Esophagus muscularis mucosa (tissue), 4 donors: ENCODE measurements at regions not wholly inside any gene's neighbourhood (a gene's known extent, or its start where the extent isn't known, plus 50 kb on each side); places are given as distances from the start of the nearest gene placed in this dataset.

Source experiments
- DNase-seq: peaks from one replicate; pipeline ENCODE4 v3.0.0-alpha.2; 2017; ENCODE audit errors: extremely low spot score
- H3K27ac ChIP-seq, 4 donors: fragments of 200-600 bp; sonication (generic); replicated peaks in 1 of 4; 1 replicate in 3 of 4; 2 replicates in 1 of 4; pipeline ENCODE4 v1.5.1; 2016 to 2019; ENCODE audit warnings: mild to moderate bottlenecking in 1 of 4
- H3K27me3 ChIP-seq, 4 donors: fragments of 200-600 bp; sonication (generic); one replicate each; pipeline versions ENCODE4 v1.5.1 to v1.6.0; 2016 to 2019
- H3K36me3 ChIP-seq, 4 donors: fragments of 200-600 bp; sonication (generic); one replicate each; pipeline ENCODE4 v1.5.1; 2016 to 2019
- H3K4me1 ChIP-seq, 4 donors: fragments of 200-600 bp; sonication (generic); one replicate each; pipeline ENCODE4 v1.5.1; 2016 to 2019
- H3K4me3 ChIP-seq, 4 donors: fragments of 200-600 bp; sonication (generic); 1 replicate in 2 of 4; 2 replicates in 2 of 4; pipeline ENCODE4 v1.5.1; 2016 to 2019; ENCODE audit warnings: mild to moderate bottlenecking in 4 of 4, moderate library complexity in 1 of 4
- H3K9me3 ChIP-seq, 4 donors: fragments of 200-600 bp; sonication (generic); 1 replicate in 3 of 4; 2 replicates in 1 of 4; pipeline ENCODE4 v1.5.1; 2016 to 2019
- CTCF ChIP-seq, 3 experiments: fragments of 200-600 bp in 2 of 3; fragments of 450-650 bp in 1 of 3; sonication (generic) in 2 of 3; IDR thresholded peaks; one replicate each; pipeline ENCODE4 v1.5.1; 2017 to 2019; ENCODE audit warnings: antibody characterized with exemption in 3 of 3, mild to moderate bottlenecking in 2 of 3, moderate library complexity in 1 of 3
- EP300 ChIP-seq: sonication (generic); formaldehyde crosslinking; IDR thresholded peaks from one replicate; pipeline ENCODE4 v1.6.1; 2017; ENCODE audit warnings: antibody characterized with exemption
- POLR2A ChIP-seq: fragments of 450-650 bp; IDR thresholded peaks from one replicate; pipeline ENCODE4 v1.6.1; 2017; ENCODE audit warnings: antibody characterized with exemption, moderate library complexity, mild to moderate bottlenecking, low read depth
- POLR2AphosphoS5 ChIP-seq, 2 donors: sonication (generic); formaldehyde crosslinking; IDR thresholded peaks; one replicate each; pipeline ENCODE4 v1.6.1; 2017; ENCODE audit warnings: antibody characterized with exemption in 2 of 2
- WGBS: methylation state at CpG from one replicate; pipeline ENCODE4 v1.1.5; 2018; 5-methylcytosine and 5-hydroxymethylcytosine counted together
- intact Hi-C: fragments of 100-400 bp; cut with DNase I; formaldehyde crosslinking; loops from one replicate; pipeline ENCODE4 v1.15.1; 2023

- TF ChIP-seq CTCF (IDR thresholded peaks at IDR 0.05) (no peak), POLR2A (no peak), EP300 (no peak), POLR2AphosphoS5 (IDR thresholded peaks at IDR 0.05) (no peak)
- intact Hi-C loops, result no loop called here
- 94% methylated on average over 4 of the region's 4 CpGs for WGBS
- H3K36me3 ChIP-seq, result no peaks in the 10 kb centered on the region
- H3K27me3 ChIP-seq, result no peaks in the 10 kb centered on the region
- H3K4me3 ChIP-seq, result no peak overlapping the region
- H3K27ac ChIP-seq, result no peak overlapping the region
- no peak for DNase-seq
- peaks cover 0 to 9% (median 0%) of the 10 kb centered on the region in 4 donors for H3K9me3 ChIP-seq
- H3K4me1 ChIP-seq, result peaks cover 0 to 5% (median 0%) of the 10 kb centered on the region in 4 donors
Measured at GRCh38 chr1:218743861-218744505, 398.8 kb downstream of the TGFB2 start.

DNA sequence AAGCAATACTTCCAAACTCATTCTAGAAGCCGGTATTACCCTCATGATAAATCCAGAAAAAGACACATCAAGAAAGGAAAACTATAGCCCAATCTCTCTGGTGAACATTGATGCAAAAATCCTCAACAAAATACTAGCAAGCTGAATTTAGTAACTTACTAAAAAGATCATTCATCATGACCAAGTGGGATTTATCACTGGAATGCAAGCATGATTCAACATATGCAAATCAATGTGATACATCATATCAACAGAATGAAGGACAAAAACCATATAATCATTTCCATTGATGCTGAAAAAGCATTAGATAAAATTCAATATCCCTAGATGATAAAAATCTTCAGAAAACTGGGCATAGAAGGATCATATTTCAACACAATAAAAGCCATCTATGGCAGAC lies 402.9 kb downstream of the TGFB2 start:
- intact Hi-C loops, result no loop called here
- WGBS, result 95% methylated on average over 1 of the region's 1 CpG
- no peaks in the 10 kb centered on the region for H3K4me1 ChIP-seq

DNA sequence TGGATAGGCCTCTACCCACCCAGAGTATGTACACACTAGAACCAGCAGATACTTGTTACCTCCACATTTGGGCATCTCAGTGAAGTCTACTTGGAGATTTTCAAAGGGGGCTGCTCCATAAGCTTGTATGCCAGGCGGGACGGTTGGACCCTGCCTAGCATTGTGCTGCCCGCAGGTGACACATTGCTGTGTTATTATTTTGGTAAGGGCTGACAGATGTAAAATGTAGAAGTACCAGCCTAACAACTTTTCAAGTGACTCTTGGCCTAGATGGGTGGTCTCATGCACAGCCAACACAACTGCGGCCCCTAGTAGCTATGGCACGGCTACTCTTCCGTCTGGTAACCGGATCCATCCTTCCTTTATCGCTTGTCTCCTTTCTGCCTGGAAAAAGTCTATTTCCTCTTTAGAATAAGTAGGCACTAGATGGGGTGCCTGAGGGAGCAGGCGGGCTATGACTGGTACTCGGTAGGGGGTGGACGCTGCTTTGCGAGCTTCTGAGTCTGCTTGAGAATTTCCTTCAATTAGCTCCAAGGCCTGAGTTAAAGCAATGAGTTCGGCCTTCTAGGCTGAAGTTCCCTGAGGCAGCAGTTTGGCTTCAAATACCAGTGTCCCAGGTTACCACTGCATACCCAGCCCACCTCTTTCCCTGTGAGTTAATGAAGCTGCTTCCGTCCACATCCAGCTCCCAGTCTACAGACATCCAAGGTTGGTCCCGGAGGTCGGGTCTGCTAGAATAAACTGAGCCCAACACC lies 405.3 kb downstream of the TGFB2 start:
- H3K27ac ChIP-seq, result no peak overlapping the region
- peaks cover 0 to under 1% (median 0%) of the 10 kb centered on the region in 4 donors for H3K9me3 ChIP-seq
- 94% methylated on average over 15 of the region's 16 CpGs for WGBS
- no peaks in the 10 kb centered on the region for H3K27me3 ChIP-seq
- H3K36me3 ChIP-seq, result no peaks in the 10 kb centered on the region
- no peak overlapping the region for H3K4me3 ChIP-seq
- H3K4me1 ChIP-seq, result no peaks in the 10 kb centered on the region
- DNase-seq, result no peak
- TF ChIP-seq EP300 (no peak), CTCF (IDR thresholded peaks at IDR 0.05) (no peak), POLR2A (no peak), POLR2AphosphoS5 (IDR thresholded peaks at IDR 0.05) (no peak)
- intact Hi-C loops, result no loop called here

More for the DNA sequence above, 402.9 kb downstream of the TGFB2 start:
- Histone ChIP-seq H3K27me3 (no peaks in the 10 kb centered on the region), H3K4me3 (no peak overlapping the region), H3K9me3 (peaks cover 0 to 9% (median 0%) of the 10 kb centered on the region in 4 donors), H3K27ac (no peak overlapping the region), H3K36me3 (no peaks in the 10 kb centered on the region)
- TF ChIP-seq POLR2AphosphoS5 (IDR thresholded peaks at IDR 0.05), result no peak
- no peak for TF ChIP-seq POLR2A
- no peak for TF ChIP-seq EP300
- TF ChIP-seq CTCF (IDR thresholded peaks at IDR 0.05), result no peak
- DNase-seq, result no peak

DNA sequence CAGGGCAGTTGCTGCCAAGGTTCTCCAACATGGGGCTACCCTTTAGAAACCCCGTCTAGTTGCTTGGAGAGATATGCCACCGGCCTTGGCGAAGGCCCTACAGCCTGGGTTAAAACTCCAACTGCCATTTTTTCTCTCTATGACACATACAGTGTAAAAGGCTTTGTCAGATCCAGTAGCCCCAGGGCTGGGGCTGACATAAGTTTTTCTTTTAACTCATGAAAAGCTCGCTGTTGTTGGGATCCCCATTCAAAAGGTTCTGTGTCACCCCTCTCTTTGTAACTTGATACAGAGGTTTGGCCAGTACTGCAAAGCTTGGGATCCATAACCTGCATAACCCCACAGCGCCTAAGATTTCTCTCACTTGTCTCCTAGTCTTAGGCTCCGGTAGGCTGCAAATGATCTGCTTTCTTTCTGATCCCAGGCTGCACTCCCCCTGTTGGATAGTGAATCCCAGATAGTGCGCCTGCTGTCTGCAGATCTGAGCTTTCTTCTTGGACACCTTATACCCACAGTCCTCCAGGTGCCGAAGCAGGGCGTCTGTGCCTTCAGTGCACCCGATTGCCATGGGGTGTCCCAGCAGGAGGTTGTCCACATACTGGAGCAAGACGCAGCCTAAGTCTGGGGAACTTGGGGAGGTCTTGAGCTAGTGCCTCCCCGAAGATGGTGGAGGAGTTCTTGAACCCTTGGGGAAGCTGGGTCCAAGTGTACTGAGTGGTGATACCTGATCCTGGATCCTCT lies 406.2 kb downstream of the TGFB2 start:
- Histone ChIP-seq H3K4me1 (no peaks in the 10 kb centered on the region), H3K9me3 (no peaks in the 10 kb centered on the region), H3K27ac (no peak overlapping the region), H3K4me3 (no peak overlapping the region), H3K36me3 (no peaks in the 10 kb centered on the region), H3K27me3 (no peaks in the 10 kb centered on the region)
- DNase-seq, result no peak
- intact Hi-C loops, result no loop called here
- WGBS, result 98% methylated on average over 9 of the region's 12 CpGs
- TF ChIP-seq EP300 (no peak), POLR2AphosphoS5 (IDR thresholded peaks at IDR 0.05) (no peak), CTCF (IDR thresholded peaks at IDR 0.05) (no peak), POLR2A (no peak)
